Activated CD4-positive, alpha-beta T cell treated with anti-CD3 and anti-CD28 coated beads, Interleukin-10, Interleukin-2, amounts not matched to agents 100 ng/mL and 50 ng/mL, durations not matched to agents 16 hours and 8 hours (primary cell): ENCODE measurements at regions not wholly inside any gene's neighbourhood (a gene's known extent, or its start where the extent isn't known, plus 50 kb on each side); places are given as distances from the start of the nearest gene placed in this dataset.

ENCODE experiments used
- DNase-seq: peaks from one replicate; pipeline ENCODE4 v3.0.0-alpha.2; 2020

- DNase-seq = no peak
These were observed 238.2 kb downstream of the PTPRU start for GRCh38 chr1:29474274-29475244.

DNA sequence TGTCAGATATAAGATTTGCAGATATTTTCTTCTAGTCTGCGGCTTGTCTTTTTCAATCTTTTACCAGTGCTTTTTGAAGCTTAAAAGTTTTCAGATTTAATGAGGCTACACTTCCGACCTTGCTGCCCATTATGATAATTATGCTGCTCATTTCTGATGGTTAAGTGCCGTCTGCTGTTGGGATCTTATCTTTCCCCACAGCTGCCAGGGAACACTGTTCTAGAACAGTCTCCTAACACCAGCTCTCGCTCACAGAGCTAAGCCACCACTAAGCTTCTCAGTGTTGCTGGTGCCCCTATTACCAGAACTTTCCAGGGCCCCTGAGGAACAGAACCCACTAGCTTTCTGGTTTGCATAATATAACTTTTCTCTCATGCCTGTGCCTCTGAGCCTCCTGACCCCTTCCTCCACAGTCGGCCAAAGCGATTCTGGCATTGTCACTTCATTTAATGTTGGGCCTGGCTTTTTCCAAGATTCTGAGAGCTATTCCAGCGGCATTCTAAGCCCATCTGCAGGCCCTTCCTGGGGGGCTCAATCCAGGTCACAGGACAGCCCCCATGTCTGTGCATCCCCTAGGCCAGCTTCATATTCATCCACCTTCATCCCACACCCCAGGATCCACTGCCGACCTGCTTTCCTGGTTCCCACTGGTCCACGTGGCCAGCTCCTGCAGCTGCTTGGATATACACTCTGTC, 237.0 kb downstream of the PTPRU start:
- DNase-seq = no peak

GRCh38 chr1:29471487-29472313, 235.4 kb downstream of the PTPRU start:
- no peak for DNase-seq

DNA sequence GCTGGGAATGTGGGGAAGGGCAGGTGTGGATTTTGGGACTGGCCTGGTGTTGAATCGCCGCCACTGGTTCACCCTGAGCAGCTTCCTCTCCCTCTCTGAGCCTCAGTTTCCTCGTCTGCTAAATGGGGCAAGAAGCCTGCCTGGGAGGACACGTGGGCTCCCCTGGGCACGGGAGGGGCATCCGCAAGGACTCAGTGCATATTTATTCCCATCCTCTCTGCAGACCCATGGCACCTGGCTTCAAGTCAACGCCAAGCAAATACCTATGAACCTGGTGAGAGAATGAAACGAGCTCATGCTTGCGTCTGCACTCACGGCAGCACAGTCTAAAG, 234.4 kb downstream of the PTPRU start:
- no peak for DNase-seq

GRCh38 chr1:29470087-29470787, 233.9 kb downstream of the PTPRU start:
- no peak for DNase-seq

DNA sequence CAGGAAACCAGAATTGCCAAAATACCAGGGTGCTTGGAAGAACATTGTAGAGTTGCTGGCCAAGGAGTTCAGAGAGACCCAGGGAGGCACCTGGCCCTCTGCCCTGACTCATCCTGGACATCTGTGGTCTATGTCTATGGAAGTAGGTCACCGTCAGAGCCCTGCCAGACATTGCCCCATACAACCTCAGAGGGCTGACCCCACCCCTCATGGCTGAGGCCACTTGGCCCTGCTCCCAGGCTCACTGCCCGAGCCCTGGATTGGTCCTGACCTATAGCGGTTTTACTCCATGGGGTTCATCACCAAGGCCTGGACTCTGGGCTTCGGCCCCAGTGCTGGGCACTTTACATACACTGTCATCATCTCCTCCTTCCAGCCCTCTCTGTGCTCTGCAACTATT, 233.1 kb downstream of the PTPRU start:
- no peak for DNase-seq

GRCh38 chr1:29467989-29468900, 231.9 kb downstream of the PTPRU start:
- DNase-seq = no peak

DNA sequence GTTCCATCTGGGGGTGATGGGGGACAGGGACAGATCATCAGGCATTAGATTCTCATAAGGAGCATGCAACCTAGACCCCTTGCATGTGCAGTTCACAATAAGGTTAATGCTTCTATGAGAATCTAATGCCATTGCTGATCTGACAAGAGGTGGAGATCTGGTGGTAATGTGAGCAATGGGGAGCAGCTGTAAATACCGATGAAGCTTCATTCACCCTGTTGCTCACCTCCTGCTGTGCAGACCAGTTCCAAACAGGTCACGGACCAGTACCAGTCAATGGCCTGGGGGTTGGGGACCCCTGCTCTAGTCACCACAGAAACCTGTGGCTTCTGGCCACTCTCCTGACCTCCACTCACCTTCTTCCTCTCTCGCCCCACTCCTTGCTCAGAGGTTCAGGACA, 229.9 kb downstream of the PTPRU start:
- no peak for DNase-seq

GRCh38 chr1:29465755-29466154, 229.4 kb downstream of the PTPRU start:
- no peak for DNase-seq

GRCh38 chr1:29462096-29462495, 225.8 kb downstream of the PTPRU start:
- no peak for DNase-seq

DNA sequence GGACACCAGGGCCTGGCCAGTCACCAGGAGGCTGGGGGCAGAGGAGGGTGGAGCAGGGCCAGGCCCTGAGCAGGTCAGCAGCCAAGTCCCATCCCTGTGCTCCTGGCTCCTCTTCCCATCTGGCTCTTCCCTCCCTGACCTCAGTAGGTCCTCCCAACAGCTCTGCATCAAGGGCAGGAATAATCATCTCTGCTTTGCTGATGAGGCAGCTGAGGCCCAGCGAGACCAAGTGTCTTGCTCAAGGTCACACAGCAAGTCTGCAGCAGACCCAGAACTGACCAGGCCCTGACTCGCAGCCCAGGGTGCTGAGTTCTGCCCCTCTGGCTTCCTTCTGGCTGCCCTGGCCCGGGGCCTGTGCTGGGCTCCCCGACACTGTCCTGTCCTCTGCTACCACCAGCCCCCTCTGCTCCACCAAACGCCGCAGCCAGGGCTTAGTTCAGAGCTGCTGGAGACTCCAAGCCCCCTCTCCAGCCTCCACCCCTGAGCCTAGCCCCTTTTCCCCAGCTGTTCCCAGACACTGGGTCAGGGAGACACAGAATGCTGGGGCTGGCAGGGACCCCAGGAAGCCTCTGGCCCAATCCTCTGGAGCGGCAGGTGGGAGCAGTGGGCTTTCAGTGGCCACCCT, 224.9 kb downstream of the PTPRU start:
- DNase-seq = no peak

GRCh38 chr1:29460694-29461093, 224.4 kb downstream of the PTPRU start:
- DNase-seq = no peak

DNA sequence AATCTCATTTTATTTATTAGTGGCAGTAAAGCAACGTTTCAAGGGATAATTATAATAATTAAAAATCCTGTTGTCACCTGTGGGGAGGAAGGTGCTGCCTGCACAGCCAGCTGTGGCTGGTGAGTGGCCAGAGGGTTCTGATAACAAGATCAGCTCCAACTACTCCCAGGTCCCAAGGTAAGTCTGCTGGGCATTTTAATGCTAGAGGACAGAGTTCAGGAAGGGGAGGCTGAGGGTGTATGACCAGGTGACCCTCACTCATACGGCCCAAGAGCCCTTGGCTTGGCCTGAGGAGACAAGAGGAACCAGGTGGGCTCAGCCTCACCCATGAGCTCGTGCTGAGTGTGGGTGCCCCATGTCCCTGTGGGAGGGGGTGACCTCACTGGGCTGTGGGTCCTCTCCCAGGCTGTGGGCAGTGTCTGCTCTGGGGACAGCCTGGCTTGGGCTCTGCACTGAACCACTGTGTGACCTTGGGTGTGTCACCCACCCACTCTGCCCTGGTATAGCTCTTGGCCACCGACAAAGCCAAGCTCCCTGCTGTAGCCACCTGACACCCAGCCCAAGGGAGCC, 223.8 kb downstream of the PTPRU start:
- DNase-seq = no peak

GRCh38 chr1:29459620-29459945, 223.3 kb downstream of the PTPRU start:
- DNase-seq = no peak

DNA sequence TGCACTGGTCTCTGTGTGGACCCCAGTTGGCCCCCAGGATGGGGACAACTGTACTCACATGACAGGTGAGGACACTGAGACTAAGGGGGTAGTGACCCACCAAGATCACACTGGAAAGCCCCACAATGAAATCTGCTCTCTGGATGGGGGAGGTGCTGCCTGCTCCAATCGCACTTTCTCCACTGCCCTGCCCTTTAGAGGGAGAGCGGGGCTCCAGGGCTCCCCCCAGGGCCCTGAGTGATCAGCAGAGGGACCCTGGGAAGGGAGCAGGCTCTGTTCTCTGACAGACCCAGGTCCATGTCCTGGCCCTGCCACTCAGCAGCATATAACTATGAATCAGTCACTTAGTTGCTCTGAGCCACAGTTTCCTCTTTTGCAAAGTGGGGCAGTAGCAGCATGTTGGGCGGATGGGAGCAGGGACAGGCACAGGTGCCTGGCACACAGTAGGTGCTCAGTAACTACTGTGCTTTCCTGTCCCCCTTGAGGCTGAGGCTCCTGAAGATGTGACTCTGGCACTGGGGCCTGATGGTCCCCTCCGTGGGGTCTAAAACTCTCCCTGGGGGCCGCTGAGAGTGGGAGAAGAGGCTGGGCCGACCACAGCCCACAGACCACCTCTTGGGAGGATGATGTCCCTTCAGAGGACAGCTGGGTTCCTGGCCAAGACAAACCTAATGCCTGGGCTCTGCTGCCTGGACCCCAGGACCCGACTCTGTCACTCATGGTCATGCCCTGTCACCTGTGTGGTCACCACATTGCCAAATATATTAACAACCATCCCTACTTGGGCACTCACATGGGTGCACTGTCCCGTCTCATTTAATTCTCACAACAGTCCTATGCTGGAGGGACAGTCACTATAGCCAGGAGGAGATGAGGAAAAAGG, 222.7 kb downstream of the PTPRU start:
- DNase-seq = no peak

- no peak for DNase-seq
These were observed 221.4 kb downstream of the PTPRU start for GRCh38 chr1:29457496-29458368.

DNA sequence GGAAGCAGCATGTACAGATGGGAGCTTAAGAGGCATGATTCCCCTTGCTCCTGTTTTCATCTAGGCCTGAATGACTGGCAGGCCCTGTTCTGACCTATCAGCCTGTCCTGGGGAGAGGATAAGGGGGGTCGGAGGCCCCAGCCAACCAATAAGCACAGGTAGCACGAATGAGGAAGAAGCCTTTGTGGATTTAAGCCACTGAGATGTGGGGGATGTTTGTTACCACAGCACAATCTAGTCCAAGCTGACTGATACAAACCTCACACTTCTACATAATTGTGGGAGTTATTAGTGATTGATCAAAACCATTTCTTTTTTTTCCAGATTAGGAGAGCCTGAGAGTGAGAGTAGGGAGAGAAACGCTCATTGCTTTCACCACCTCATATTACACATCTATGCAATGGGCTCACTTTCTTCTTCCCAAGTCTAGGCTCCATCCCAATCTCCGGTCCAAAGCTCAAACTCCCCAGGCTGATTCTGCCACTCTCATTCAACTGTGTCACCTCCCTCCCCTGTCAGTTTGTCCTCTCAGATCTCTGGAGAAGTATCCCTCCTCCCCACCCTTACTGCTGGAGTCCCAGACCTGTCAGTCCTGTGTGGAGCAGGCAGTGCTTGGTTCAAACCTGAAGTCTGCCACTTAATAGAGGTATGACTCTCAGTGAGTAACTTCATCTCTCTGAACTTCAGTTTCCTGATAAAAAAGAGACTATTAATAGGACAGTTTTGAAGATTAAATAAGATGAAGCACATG, 220.5 kb downstream of the PTPRU start:
- DNase-seq = no peak

- DNase-seq = no peak
These were observed 219.5 kb downstream of the PTPRU start for GRCh38 chr1:29455781-29456180.
